ENCODE measurements at regions not wholly inside any gene's neighbourhood (a gene's known extent, or its start where the extent isn't known, plus 50 kb on each side); places are given as distances from the start of the nearest gene placed in this dataset.
A peak's percentile ranks its signal among the peaks of the same experiment; 100 is the strongest.

DNA sequence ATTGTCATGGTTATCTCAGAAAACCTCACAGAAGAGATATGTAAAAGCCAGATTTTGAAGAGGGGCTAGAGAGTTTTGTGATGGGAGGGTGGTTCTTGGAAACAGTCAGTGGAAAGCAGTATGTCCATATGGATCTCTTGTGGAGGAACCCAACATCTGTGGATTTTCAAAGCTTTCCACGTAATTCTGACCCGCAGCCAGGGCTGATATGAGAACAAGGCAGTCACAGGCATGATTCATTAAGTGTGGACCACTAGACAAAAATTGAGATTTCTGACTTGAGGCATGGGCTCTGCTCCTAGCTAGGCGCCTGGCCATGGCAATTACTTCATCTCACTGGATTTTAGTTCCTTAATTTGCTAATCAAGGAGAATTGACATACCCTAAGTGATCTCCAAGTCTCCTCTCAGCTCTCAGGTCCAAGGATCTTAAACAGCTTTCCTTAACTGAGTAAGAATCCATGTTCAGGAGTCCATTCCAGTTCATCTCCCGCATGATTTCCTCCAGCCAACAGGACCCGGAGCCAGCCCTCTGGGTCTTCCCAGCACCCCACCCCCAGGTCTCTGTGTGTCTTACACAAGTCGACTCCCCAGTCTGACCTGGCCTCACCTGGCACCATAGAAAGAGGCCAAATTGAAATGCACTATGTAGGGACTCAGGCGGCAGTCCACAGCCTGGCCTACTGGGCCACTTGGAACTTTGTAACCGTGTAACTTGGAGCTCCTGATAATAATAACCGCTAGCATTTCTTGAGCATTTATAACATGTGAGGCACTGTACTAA is 176.3 kb upstream of the PARP11 start:
- DNase-seq, result no peak

DNA sequence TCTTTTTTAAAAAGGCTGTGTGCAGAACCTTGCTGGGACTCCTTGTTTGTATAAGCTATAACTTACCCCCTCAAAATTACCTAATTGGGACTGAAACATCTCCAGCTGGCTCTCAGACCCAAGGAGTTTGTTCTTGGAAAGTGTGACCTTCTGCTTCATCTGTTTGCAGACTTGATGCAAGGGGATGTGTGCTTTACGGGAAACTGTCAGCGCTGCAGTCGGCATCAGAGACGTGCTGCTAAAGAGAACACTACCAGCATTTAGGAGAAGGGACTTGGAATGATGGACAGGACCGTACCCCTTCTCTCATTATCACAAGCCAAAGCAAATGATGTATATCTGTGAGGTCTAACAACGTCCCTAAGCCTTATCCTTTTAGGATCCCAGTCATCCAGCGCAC is 174.2 kb upstream of the PARP11 start:
- Mint-ChIP-seq H3K27me3 (peaks cover 11% of the 10 kb centered on the region), H3K36me3 (ENCODE audit: low read depth) (peaks cover 8% of the 10 kb centered on the region), H3K4me1 (peaks cover 15% of the 10 kb centered on the region), H3K27ac (no peak overlapping the region), H3K4me3 (no peak overlapping the region)
- H3K9me3 ChIP-seq (ENCODE audit: control insufficient read depth, low read length, poor library complexity, severe bottlenecking), result no peaks in the 10 kb centered on the region
- ATAC-seq (no peak), DNase-seq (no peak)

More for the DNA sequence above, 176.3 kb upstream of the PARP11 start:
- no peak for ATAC-seq
- Mint-ChIP-seq H3K27me3 (peaks cover 8% of the 10 kb centered on the region), H3K27ac (no peak overlapping the region), H3K36me3 (ENCODE audit: low read depth) (peaks cover 6% of the 10 kb centered on the region), H3K4me1 (peaks cover 11% of the 10 kb centered on the region), H3K4me3 (no peak overlapping the region)
- no peaks in the 10 kb centered on the region for H3K9me3 ChIP-seq (ENCODE audit: control insufficient read depth, low read length, poor library complexity, severe bottlenecking)

DNA sequence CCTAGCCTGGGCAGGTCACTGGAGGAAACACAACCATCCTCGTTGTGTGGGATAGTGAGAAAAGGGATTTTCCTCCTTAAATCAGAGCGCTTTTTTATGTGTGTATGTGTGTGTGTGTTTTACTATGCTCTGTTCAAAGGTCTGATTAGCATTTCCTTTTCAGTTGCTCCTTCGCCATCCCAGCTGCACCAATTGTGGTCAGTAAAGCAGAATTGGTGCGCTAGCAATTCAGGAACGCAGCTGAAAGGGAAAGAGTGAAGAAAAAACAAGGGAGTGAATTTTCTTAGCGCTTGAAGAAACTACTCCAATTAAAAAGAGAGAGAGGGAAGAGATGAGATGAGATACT is 173.3 kb upstream of the PARP11 start:
- peaks cover 8% of the 10 kb centered on the region for H3K36me3 Mint-ChIP-seq (ENCODE audit: low read depth)
- no peak overlapping the region for H3K4me3 Mint-ChIP-seq
- H3K27ac Mint-ChIP-seq, result no peak overlapping the region
- DNase-seq (no peak), ATAC-seq (no peak)
- H3K4me1 Mint-ChIP-seq, result peaks cover 13% of the 10 kb centered on the region
- H3K9me3 ChIP-seq (ENCODE audit: control insufficient read depth, low read length, poor library complexity, severe bottlenecking), result no peaks in the 10 kb centered on the region
- H3K27me3 Mint-ChIP-seq, result peaks cover 11% of the 10 kb centered on the region

DNA sequence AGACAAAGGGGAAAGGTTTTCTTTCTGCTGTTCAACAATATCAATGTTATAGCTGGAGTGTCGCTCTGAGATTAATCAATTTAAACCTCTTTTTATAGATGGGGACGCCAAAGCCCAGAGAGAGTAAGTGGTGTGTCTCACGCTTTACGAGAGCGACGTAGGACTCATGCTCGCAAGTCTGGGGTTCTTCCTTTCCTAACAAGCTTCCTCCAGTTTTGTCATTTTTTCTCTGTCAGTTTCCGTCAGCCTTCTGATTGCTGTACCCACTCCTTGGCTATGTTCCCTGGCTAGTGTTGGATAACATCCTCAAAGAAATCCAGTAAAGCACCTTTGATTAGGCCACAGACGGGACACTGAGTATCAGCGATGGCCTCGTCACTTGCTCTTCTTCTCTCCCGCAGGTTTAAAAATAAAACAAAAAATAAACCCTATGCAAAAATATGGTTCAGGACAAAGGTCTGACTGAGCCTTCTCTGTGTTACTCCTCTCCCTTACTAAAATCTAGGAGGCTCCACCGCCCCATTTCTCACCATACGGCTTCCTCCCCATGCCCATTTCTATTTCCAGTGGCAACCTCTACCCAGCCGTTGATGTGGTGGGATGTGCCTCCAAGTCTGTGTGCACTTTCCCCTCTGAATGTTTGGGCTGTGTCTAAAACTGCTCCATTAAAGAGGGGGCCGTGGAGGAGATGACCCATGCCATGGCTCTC is 172.7 kb upstream of the PARP11 start:
- Mint-ChIP-seq H3K27me3 (peaks cover 11% of the 10 kb centered on the region), H3K4me3 (no peak overlapping the region), H3K27ac (no peak overlapping the region), H3K4me1 (peaks cover 10% of the 10 kb centered on the region), H3K36me3 (ENCODE audit: low read depth) (peaks cover 8% of the 10 kb centered on the region)
- no peak for ATAC-seq
- no peaks in the 10 kb centered on the region for H3K9me3 ChIP-seq (ENCODE audit: control insufficient read depth, low read length, poor library complexity, severe bottlenecking)
- no peak for DNase-seq

DNA sequence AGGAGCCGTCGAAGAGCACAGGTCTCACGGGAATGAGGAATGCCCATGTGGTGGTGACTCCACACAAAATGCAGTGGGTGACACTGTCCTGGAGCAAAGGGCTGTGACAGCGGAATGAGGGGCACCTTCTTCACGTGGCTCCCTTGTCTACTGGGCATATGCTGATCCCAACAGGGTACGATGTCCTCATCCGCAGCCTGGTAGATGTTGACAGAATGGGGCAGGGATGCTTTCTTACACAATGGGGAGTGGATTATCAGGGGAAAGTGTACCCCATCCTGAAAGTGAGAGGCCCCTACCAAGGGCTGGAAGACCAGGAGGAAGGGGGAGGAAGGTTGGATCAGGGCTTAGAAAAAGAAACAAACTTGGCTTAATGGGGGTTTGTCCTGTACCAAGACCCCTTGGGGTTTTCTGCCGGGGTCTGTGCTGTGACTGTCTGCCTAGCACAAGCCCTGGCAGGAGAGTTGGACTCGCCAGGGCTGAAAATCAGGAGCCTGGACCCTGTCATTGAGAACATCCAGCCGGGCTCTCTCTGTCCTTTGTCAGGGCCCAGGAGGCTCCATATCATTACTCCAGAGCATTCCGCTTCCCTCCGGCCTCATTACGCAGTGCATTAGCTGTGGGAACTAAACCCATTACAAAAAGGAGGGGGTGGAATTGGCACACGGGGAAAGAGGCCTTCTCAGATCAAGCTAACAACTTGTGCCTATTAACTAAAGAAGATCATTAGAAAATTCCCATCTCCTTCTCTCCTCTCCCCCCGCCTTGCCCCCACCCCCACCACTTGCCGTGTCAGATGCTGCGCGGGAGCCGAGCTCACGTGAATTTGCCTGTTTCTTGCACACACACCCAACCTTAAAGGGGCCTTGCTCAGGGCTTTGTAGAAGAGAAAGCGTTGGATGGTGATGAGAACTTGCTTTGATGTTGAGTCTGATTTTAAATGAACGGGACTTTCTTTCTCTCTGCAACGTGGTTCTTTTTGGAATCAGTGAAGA is 171.8 kb upstream of the PARP11 start:
- H3K36me3 Mint-ChIP-seq (ENCODE audit: low read depth), result peaks cover 8% of the 10 kb centered on the region
- H3K9me3 ChIP-seq (ENCODE audit: control insufficient read depth, low read length, poor library complexity, severe bottlenecking), result no peaks in the 10 kb centered on the region
- no peak for DNase-seq
- H3K27ac Mint-ChIP-seq, result no peak overlapping the region
- peaks cover 11% of the 10 kb centered on the region for H3K27me3 Mint-ChIP-seq
- ATAC-seq, result no peak
- H3K4me1 Mint-ChIP-seq, result peaks cover 9% of the 10 kb centered on the region
- no peak overlapping the region for H3K4me3 Mint-ChIP-seq

DNA sequence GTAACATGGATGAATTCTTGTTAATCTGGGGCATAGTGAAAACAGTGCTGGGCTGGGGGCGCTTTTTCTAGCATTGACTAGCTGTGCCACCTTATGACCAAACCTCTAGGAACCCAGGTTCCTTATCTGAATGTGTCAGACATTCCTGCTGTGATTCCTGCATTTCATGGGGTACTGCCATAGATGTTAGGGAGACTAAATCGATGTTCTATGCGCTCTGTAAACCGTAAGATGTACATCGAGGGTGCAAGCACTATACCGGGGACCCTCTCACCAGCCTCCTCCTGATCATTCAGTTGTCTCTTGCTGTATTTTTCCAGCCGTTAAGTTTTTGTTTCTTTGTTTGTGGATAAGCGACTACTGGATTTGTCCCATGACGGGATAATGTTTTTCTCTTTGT is 170.9 kb upstream of the PARP11 start:
- Mint-ChIP-seq H3K27ac (no peak overlapping the region), H3K4me1 (peaks cover 9% of the 10 kb centered on the region), H3K36me3 (ENCODE audit: low read depth) (peaks cover 8% of the 10 kb centered on the region), H3K4me3 (no peak overlapping the region), H3K27me3 (peaks cover 11% of the 10 kb centered on the region)
- no peaks in the 10 kb centered on the region for H3K9me3 ChIP-seq (ENCODE audit: control insufficient read depth, low read length, poor library complexity, severe bottlenecking)
- no peak for ATAC-seq
- no peak for DNase-seq

DNA sequence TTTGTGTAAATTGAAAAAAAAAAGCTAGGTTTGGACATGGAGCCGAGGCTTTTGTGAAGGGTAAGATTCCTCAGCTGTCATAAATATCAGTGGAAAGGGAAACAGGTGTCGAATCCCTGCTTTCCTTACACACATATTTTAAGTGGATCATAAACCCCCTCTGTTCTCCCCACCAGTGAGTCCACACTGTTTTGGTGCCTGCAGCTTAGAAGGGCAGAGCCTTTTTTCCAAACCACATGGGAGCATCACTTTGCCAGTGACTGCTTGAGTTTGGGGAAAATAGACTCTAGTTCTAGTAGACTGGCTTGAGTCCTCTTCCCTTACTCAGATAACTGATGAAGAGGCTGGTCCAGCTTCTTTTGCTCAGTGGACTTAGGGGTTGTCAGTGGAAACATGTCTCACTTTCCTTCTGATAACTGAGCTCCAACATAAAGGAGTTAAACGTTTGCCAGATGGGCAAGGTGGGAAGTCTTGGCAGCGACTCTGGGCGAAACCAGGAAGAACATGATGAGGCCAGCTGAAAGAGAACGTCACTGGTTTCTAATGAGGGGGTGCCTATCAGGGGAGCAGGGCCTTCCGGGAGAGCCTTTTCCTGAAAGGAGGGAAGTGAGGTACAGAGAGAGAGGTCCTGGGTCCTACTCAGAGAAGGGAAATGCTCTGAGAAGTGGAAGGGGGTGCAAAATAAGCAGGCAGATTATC is 168.1 kb upstream of the PARP11 start:
- peaks cover 6% of the 10 kb centered on the region for H3K36me3 Mint-ChIP-seq (ENCODE audit: low read depth)
- H3K4me3 Mint-ChIP-seq, result no peak overlapping the region
- peaks cover 11% of the 10 kb centered on the region for H3K27me3 Mint-ChIP-seq
- peaks cover 6% of the 10 kb centered on the region for H3K4me1 Mint-ChIP-seq
- H3K9me3 ChIP-seq (ENCODE audit: control insufficient read depth, low read length, poor library complexity, severe bottlenecking), result no peaks in the 10 kb centered on the region
- no peak overlapping the region for H3K27ac Mint-ChIP-seq
- ATAC-seq (no peak), DNase-seq (no peak)

DNA sequence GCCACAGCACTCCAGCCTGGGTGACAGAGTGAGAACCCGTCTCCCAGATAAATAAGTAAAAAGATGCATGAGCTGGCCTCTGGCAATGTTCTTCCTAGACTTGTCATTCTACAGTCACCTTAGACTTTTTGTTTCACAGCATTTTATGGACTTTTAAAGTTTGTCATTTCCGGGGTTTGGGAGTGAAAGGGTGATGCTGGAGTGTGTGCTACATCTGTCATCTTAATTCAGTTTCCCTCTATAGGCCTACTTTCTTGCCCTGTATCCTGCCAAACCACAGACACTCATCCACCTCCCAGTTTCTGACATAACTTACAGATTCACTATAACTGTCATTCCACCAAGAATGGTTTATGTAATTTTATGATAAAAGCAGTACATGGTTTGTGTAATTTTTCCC is 166.7 kb upstream of the PARP11 start:
- H3K36me3 Mint-ChIP-seq (ENCODE audit: low read depth), result peaks cover 6% of the 10 kb centered on the region
- H3K27ac Mint-ChIP-seq, result no peak overlapping the region
- peaks cover 7% of the 10 kb centered on the region for H3K4me1 Mint-ChIP-seq
- H3K4me3 Mint-ChIP-seq, result no peak overlapping the region
- DNase-seq (no peak), ATAC-seq (no peak)
- H3K9me3 ChIP-seq (ENCODE audit: control insufficient read depth, low read length, poor library complexity, severe bottlenecking), result no peaks in the 10 kb centered on the region
- peaks cover 10% of the 10 kb centered on the region for H3K27me3 Mint-ChIP-seq

DNA sequence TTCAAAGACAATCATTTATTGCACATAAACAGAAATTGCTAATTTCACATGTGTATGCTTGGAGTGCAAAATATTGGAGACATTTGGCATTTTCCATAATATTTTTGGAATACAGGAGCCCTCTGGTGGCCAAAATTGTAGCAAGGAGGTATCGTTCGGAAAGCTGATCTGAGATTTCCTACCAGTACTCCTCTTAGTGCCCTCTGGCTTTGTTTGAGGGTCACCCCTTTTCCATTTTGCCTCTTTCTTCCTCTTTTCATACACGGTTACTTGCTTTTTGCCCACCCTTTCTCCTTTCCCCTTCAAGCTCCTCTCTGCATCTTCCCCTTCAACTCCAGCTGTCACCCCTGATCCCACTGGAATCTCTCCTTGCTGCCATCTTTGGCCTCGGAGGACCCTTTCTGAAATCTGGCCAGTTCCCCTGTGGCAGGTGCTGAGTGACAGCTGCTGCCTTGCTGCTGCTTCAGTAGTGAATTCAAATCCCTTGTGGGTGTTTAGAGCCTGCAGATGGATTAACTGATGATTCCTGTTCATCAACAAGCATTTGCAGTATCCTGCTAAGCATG is 164.6 kb upstream of the PARP11 start:
- no peaks in the 10 kb centered on the region for H3K9me3 ChIP-seq (ENCODE audit: control insufficient read depth, low read length, poor library complexity, severe bottlenecking)
- Mint-ChIP-seq H3K27ac (no peak overlapping the region), H3K36me3 (ENCODE audit: low read depth) (peaks cover 4% of the 10 kb centered on the region), H3K27me3 (peaks cover 4% of the 10 kb centered on the region), H3K4me1 (peaks cover 6% of the 10 kb centered on the region), H3K4me3 (no peak overlapping the region)
- ATAC-seq, result no peak
- DNase-seq, result no peak

DNA sequence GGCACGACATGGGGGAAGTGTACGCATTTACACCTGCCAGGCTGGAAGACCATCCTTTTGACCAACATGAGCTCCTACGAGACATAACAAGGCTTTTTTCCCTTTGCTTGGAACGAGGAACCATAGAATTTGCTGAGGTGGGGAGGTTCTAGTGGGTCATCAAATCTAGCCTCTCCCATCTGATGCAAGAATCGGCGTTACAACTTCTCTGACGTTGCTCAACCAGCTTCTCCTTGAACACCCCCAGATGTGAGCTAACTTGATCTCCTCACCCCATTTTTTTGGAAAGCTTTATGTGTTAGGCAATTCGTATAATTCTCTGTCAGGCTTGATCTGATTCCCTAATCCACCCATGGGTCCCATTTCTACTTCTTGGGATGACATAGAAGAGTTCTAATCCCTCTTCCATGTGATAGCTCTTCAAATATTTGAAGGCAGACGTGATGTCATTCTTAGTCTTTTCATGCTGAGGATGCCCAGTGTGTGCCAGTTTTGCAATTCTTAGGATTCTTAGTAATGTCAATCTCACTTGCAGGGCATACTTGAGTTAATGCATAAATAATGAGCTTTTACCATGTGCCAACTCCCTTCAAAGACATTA is 163.6 kb upstream of the PARP11 start:
- Mint-ChIP-seq H3K27me3 (peaks cover 4% of the 10 kb centered on the region), H3K4me3 (no peak overlapping the region), H3K4me1 (peaks cover 9% of the 10 kb centered on the region), H3K36me3 (ENCODE audit: low read depth) (peaks cover 4% of the 10 kb centered on the region), H3K27ac (no peak overlapping the region)
- ATAC-seq (no peak), DNase-seq (no peak)
- no peaks in the 10 kb centered on the region for H3K9me3 ChIP-seq (ENCODE audit: control insufficient read depth, low read length, poor library complexity, severe bottlenecking)

DNA sequence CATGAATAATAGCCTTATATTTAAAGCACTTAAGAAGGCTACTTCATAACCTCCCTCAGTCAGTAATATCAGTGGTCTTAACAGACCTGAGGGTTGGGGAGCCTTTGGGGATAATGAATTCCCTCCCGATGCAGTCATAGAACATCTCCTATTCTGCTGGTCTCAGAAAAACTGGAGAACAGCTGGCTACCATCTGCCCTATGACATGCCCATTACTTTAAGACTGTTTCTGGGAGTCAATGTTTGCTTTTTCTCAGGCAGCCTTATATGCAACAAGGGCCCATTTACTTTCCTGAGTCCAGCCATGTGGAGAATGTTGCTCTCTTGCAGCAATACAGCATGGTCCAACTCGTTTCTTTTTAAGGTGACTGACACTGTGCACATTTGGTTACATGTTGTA is 161.7 kb upstream of the PARP11 start:
- Mint-ChIP-seq H3K27ac (no peak overlapping the region), H3K4me3 (no peak overlapping the region), H3K36me3 (ENCODE audit: low read depth) (peaks cover 4% of the 10 kb centered on the region), H3K4me1 (peaks cover 17% of the 10 kb centered on the region), H3K27me3 (peaks cover 4% of the 10 kb centered on the region)
- no peak for DNase-seq
- H3K9me3 ChIP-seq (ENCODE audit: control insufficient read depth, low read length, poor library complexity, severe bottlenecking), result no peaks in the 10 kb centered on the region
- no peak for ATAC-seq

DNA sequence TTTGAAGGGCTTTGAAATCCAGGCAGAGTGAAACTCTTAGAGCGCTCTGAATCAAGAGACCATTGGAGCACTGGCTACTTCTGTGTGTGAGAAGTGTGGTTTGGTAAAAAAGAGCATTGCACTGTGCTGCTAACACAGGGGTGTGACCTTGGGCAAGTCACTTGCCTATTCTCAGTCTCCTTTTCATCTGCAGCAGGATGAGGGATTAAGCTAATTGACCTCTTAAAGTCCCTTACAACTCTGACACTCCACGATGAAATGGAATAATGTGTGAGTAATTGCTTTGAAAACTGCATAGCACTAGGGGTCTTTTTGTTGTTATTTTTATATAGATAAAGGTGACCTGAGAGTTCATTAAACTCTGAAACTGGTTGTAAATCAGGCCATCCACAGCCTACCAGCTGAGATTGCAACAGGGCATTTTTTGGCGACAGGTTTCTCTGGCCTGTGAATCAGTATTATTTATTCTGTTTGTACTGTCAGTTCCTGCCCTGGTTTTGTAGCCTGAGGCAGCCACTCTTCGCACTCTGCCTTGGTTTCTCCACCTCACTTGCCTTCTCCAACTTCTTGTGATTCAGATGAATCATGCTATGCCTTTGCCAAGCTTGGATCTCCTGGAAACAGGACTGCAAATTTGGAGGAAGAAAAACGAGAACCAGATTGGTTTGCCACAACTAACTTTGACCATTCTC is 159.9 kb upstream of the PARP11 start:
- ATAC-seq (no peak), DNase-seq (no peak)
- no peaks in the 10 kb centered on the region for H3K9me3 ChIP-seq (ENCODE audit: control insufficient read depth, low read length, poor library complexity, severe bottlenecking)
- peak overlapping the region; percentile 57 for H3K27ac Mint-ChIP-seq
- H3K27me3 Mint-ChIP-seq, result peaks cover under 1% of the 10 kb centered on the region
- H3K36me3 Mint-ChIP-seq (ENCODE audit: low read depth), result peaks cover 4% of the 10 kb centered on the region
- H3K4me1 Mint-ChIP-seq, result peaks cover 21% of the 10 kb centered on the region
- no peak overlapping the region for H3K4me3 Mint-ChIP-seq

Data from T-helper 17 cell (primary cell).